Testis (tissue), 2 donors: ENCODE measurements at regions not wholly inside any gene's neighbourhood (a gene's known extent, or its start where the extent isn't known, plus 50 kb on each side); places are given as distances from the start of the nearest gene placed in this dataset.

Source experiments
- DNase-seq: peaks from one replicate; pipeline ENCODE4 v3.0.0-alpha.2; 2019
- H3K27ac ChIP-seq, 2 donors: fragments of 200-600 bp; sonication (generic); one replicate each; pipeline ENCODE4 v1.5.1; 2019
- H3K27me3 ChIP-seq: fragments of 200-600 bp; sonication (generic); one replicate; pipeline ENCODE4 v1.5.1; 2019
- H3K36me3 ChIP-seq: fragments of 200-600 bp; sonication (generic); one replicate; pipeline ENCODE4 v1.5.1; 2017; ENCODE audit warnings: low read depth; ENCODE audit errors: missing control alignments
- H3K4me1 ChIP-seq: fragments of 200-600 bp; sonication (generic); one replicate; pipeline ENCODE4 v1.5.1; 2019
- H3K4me3 ChIP-seq, 2 donors: fragments of 200-600 bp; sonication (generic); one replicate each; pipeline ENCODE4 v1.5.1; 2017 to 2019
- H3K9me3 ChIP-seq: fragments of 200-600 bp; sonication (generic); one replicate; pipeline ENCODE4 v1.5.1; 2017
- POLR2A ChIP-seq: fragments of 450-650 bp; IDR thresholded peaks from one replicate; pipeline ENCODE4 v1.6.1; 2017; ENCODE audit warnings: antibody characterized with exemption, mild to moderate bottlenecking, moderate library complexity
- WGBS, 2 donors: methylation state at CpG; one replicate each; pipeline ENCODE4 v1.1.5; 2018; 5-methylcytosine and 5-hydroxymethylcytosine counted together
- intact Hi-C: fragments of 100-400 bp; cut with DNase I; formaldehyde crosslinking; loops from one replicate; pipeline ENCODE4 v1.15.1; 2023; ENCODE audit warnings: low total_unique reads
- TF ChIP-seq, protein P1 (sequence below), 3 experiments: fragments of 450-650 bp in 2 of 3; fragments of 200-600 bp in 1 of 3; sonication (generic) in 1 of 3; IDR thresholded peaks; one replicate each; pipeline ENCODE4 v1.5.1; 2016 to 2019; ENCODE audit warnings: antibody characterized with exemption in 3 of 3, mild to moderate bottlenecking in 2 of 3, moderate library complexity in 1 of 3

DNA sequence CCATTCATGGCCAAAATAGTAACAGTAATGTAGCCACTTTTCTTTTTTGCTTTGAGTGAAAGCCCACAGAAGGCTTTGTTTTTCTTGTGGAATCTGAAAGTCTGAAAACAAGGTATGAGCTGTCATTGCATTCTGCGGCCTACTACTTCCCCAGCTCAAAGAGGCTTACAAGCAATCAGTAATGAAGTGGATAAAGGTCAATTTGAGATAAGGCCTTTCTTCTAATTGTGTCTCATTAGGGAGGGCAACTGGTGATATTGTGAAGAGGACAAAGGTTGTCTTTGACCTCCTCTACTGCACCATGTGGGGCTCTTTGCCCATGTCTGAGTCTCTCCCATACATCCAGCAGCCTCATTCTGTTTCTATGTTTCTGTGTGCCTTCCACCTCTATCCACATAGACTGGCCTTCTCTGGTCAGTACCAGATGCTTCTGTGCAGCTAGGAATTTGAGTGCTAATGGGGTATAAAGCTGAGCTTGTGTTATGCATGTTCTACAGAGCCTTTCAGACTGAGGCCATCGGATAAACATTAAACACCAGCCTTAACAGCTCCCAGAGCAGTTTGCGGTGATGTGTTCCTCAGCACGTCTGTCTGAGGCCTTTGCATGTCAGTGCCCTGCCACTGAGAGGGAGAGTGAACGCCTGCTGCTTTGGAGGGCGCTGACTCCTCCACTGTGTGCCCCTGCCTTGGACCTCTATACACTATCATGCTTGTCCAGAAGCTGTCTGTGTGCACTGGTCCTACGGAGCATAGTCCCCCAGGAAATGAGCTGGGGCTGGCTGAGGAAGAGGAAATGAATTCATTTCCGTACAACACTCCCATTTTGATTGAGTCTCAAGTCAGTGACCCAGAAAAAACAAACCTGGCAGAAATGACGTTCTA lies 80.2 kb downstream of the SH2D1A start:
- H3K4me1 ChIP-seq, result no peaks in the 10 kb centered on the region
- H3K4me3 ChIP-seq, result no peak overlapping the region
- H3K36me3 ChIP-seq, result no peaks in the 10 kb centered on the region
- TF ChIP-seq, protein P1, sequence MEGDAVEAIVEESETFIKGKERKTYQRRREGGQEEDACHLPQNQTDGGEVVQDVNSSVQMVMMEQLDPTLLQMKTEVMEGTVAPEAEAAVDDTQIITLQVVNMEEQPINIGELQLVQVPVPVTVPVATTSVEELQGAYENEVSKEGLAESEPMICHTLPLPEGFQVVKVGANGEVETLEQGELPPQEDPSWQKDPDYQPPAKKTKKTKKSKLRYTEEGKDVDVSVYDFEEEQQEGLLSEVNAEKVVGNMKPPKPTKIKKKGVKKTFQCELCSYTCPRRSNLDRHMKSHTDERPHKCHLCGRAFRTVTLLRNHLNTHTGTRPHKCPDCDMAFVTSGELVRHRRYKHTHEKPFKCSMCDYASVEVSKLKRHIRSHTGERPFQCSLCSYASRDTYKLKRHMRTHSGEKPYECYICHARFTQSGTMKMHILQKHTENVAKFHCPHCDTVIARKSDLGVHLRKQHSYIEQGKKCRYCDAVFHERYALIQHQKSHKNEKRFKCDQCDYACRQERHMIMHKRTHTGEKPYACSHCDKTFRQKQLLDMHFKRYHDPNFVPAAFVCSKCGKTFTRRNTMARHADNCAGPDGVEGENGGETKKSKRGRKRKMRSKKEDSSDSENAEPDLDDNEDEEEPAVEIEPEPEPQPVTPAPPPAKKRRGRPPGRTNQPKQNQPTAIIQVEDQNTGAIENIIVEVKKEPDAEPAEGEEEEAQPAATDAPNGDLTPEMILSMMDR (IDR thresholded peaks at IDR 0.05), result no peak
- no peak for TF ChIP-seq POLR2A
- no peaks in the 10 kb centered on the region for H3K9me3 ChIP-seq
- 68 to 70% methylated on average over 2 to 8 of the region's 9 CpGs for WGBS, 2 donors
- no peaks in the 10 kb centered on the region for H3K27me3 ChIP-seq
- no peak overlapping the region for H3K27ac ChIP-seq
- intact Hi-C loops, result no loop called here
- no peak for DNase-seq

DNA sequence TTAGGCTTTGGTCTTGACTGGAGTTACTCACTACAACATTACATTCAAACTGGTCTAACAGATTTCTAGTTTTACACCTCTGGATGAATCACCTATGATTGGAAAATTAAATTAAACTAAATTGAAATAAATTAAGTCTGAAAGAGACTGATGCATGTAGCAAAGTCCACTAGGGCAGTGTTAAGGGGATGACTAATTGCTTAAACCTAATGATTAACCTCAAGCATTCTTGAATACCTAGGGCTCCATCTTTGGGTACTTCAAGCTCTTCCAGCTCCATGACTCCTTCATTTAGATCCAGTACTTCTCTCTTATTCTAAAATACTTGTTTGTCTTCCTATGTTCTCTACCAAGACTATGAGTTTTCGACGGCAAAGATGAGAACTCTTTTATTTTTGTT lies 86.8 kb downstream of the SH2D1A start:
- TF ChIP-seq, protein P1 (IDR thresholded peaks at IDR 0.05), result no peak
- no peak for TF ChIP-seq POLR2A
- DNase-seq, result no peak
- no peak overlapping the region for H3K4me3 ChIP-seq
- H3K4me1 ChIP-seq, result no peaks in the 10 kb centered on the region
- no peaks in the 10 kb centered on the region for H3K27me3 ChIP-seq
- no peak overlapping the region for H3K27ac ChIP-seq
- intact Hi-C loops, result no loop called here
- 45 to 93% methylated on average over 2 of the region's 2 CpGs for WGBS, 2 donors
- no peaks in the 10 kb centered on the region for H3K9me3 ChIP-seq
- H3K36me3 ChIP-seq, result no peaks in the 10 kb centered on the region

DNA sequence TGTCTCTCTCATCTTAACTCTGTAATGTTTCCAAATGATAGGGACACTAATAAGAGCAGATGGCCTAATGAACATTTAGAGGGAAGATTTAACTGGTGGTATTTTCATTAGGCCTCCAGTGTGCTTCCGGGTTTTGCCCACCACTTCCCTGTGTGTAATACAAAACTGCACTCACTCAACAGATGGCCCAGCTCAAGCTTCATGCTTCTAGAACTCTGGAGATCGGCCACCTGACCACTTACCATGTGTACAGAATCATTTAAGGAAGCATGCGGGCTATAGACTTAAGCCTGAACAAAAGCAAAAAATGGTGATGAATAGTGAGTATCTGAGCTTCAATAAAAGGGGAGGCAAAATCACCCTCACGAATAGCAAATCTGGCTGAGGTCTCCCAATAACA lies 89.3 kb downstream of the SH2D1A start:
- intact Hi-C loops, result no loop called here
- no peaks in the 10 kb centered on the region for H3K9me3 ChIP-seq
- no peaks in the 10 kb centered on the region for H3K36me3 ChIP-seq
- no peak overlapping the region for H3K27ac ChIP-seq
- H3K4me1 ChIP-seq, result no peaks in the 10 kb centered on the region
- WGBS, 2 donors, result 87 to 88% methylated on average over 4 of the region's 4 CpGs
- H3K27me3 ChIP-seq, result no peaks in the 10 kb centered on the region
- DNase-seq, result no peak
- TF ChIP-seq, protein P1 (IDR thresholded peaks at IDR 0.05), result no peak
- TF ChIP-seq POLR2A, result no peak
- no peak overlapping the region for H3K4me3 ChIP-seq

DNA sequence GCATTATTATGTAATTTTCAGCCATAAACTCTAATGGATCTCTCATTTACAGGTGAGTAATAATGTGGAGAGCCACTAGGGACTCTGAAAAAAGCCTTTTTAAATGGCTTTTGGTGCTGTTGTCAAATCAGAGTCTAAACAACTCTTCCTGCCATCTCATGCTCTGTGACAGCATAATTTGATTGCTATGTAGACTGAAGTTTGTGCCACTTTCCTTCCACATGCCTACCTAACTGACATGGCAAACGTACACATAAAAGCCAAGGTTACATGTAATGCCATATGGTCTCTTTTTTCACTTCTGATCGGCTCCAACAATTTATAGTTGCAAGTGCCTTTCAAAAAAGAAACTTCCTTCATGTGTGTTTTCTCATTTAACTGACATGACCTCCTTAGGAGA lies 94.3 kb downstream of the SH2D1A start:
- no peak for DNase-seq
- WGBS, 2 donors, result 88 to 91% methylated on average over 2 of the region's 2 CpGs
- Histone ChIP-seq H3K4me1 (no peaks in the 10 kb centered on the region), H3K36me3 (no peaks in the 10 kb centered on the region), H3K9me3 (no peaks in the 10 kb centered on the region), H3K27ac (no peak overlapping the region), H3K4me3 (no peak overlapping the region), H3K27me3 (no peaks in the 10 kb centered on the region)
- TF ChIP-seq, protein P1 (IDR thresholded peaks at IDR 0.05), result no peak
- TF ChIP-seq POLR2A, result no peak
- intact Hi-C loops, result no loop called here
